ENCODE measurements at regions not wholly inside any gene's neighbourhood (a gene's known extent, or its start where the extent isn't known, plus 50 kb on each side); places are given as distances from the start of the nearest gene placed in this dataset.

- peak; percentile 91 for DNase-seq
Observed at GRCh38 chr2:20540587-20541293, 93.9 kb downstream of the RHOB start.

DNA sequence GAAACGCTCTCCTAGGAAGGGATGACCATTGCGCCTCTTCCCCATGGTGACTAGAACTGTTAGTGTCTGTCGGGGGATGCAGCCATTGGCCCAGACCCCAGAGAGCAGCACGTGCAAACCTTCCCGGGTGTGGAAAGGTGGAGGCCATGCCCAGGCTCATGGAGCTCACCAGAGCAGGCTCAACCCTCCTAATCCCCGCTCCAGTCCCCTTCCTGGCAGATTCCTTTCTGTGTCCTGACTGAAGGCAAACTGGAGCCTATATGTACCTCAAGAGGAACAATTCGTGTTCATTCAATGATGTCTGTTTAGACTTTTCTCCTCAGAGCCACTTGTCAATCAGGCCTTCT is 94.4 kb downstream of the RHOB start:
- no peak for DNase-seq

DNA sequence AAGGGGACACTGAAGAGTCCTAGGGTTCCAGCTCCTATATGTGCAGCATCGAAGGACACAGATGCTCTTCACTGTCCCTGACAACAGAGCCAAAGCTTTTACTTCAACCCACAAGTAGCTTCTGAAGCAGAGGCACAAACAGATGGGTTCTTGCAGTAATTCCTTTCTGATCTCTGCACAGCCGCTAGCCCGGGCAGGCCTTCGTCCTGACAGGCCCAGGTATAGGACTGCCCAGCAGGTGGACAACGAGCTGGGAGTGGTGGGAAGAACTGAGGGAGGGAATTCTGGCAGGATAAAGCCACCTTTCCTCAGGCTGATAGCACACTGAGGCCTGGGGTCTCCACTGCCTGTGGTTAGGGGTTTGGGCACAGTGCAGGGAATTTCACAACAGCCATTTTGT is 94.8 kb downstream of the RHOB start:
- no peak for DNase-seq

DNA sequence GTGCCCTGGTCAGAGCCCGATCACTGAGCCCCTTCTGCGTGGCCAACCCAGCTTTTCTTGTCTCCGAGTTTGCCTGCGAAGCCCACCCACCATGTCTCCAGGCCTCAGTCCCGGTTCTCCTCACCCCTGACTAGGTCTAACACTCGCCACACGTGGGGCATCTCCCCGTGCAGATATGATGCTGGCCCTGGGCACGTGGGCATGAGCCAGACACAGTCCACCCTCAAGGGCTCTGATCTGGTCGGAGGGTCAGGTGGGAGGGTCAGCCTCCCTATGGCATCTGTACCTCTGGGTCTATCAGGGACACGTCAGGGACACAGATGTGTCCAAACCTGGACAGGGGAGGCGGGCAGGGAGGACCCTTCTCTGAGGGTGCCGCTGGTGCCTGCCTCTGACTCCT is 95.4 kb downstream of the RHOB start:
- DNase-seq, result no peak

DNA sequence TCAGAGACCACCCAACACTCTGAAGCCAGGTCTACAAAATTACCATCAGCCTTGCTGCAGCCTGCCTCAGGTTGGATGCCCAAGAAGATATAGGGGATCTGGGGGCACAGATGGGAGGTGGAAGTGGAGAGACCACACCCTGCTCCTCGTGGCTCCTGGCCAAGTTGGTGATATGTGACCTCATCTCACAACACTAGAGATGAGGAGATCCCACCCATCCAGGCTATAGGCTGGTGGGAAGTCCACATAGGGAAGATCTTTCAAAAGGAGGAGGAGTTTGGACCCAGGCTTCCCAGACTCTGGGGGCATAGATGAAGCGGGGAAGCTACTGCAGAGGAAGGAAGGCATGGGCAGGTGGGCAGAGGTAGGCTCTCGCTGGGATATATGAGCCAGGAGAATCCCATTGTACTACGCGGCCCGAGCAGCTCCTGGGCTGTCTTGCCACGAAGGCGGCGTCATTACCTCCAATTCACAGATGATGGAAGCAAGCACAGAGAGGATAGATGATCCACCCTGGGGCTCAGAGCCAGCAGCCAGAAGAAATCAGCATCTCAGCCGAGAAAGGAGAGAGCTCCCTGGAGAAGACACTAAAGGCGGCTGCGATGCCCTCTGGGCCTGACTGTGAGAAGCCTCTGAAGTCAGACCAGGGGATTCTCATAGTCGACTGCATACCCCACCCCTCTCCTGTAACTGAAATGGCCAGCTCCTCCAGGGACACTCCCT is 96.0 kb downstream of the RHOB start:
- DNase-seq, result peak; percentile 68

GRCh38 chr2:20543469-20544152 is 96.7 kb downstream of the RHOB start:
- DNase-seq, result no peak

- DNase-seq, result peak; percentile 42
Observed at GRCh38 chr2:20544153-20544747, 97.4 kb downstream of the RHOB start.

DNA sequence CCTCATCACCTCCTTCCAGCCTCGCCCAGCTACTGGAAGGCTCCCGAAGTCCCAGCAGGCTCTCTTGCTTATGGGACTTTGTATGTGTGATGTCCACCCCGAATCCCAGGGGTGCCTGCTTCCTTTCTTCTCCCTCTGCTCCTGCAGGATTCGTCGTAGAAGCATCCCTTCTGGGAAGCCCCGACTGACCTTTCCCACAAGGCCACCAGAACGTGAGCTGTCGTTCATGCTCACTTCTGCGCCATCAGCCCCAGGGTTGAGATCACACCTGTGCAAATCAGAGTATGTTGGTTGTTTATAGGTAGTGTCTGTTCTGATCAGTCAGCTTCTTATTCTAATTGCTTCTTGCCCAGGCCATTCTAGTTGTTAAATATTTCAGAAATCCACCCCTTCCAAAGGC is 101.8 kb downstream of the HS1BP3 start:
- DNase-seq, result no peak

GRCh38 chr2:20549691-20550348 is 101.1 kb downstream of the HS1BP3 start:
- no peak for DNase-seq

GRCh38 chr2:20551260-20551944 is 99.5 kb downstream of the HS1BP3 start:
- DNase-seq, result peak; percentile 67

DNA sequence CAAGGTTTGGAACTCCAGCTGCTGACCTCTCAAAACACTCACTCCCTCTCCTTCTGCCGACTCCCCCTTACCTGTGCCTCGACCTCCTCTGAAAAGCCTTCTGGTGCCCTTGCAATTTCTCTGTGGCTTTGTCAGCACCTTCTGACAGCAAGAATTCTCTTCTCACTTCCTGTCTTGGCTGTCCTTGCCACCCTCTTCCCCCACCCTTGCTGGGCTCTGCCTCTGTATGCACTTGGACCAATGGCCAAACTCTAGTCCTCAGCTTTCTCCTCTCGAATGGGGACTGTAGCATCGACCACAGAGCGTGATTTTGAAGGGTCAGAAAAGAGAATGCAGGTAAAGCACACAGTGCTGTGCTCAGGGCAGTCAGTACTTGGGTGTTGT is 99.0 kb downstream of the HS1BP3 start:
- DNase-seq, result no peak

DNA sequence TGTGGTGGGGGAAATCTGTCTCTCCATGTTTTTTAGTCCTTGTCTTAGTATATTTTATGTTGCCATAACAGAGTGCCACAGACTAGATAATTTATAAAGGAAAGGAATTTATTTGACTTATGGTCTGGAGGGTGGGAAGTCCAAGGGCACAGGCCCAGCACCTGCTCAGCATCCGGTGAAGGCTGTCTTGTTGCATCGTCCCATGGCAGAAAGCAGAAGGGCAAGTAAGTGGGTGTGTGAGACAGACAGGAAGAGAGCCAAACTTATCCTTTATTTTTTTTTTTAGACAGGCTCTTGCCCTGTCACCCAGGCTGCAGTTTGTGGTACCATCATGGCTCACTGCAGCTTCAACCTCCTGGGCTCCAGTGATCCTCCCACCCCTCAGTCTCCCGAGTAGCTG is 98.1 kb downstream of the HS1BP3 start:
- no peak for DNase-seq

DNA sequence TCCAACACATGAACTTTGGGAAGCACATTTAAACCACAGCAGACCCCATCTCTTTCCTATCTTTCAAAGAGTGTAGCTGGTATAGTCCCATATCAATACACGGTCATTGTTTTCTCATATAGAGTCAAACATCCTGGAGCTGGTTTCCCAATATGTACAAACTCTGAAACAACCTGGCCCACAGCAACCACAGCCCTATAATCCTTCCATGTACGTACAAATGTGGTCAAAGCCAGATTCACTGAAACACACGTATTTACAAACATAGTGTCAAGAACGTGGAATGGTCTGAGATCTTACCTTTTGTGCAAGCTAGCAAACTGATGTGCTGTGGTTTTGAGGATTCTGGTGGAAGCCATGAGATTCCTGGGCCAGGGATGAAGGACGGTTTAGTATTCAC is 97.3 kb downstream of the HS1BP3 start:
- DNase-seq, result no peak

DNA sequence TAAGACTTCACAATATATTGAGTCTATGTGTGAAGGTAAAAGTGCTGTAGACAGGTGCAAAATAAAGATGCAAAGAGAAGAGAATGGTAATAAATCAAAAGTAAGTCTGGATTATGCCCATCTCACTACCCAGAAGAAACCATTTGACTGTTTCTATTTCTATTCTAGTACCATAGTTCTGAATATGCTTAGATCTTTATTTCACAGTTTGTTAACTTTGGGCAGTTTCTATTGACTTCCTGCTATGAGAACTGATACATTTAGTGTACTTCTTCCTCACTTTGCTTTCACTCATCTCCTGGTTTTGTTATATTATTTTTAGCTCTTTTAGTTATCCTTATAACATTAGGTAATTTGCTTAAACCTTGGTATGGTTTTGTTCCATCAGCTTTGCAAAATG is 94.9 kb downstream of the HS1BP3 start:
- no peak for DNase-seq

GRCh38 chr2:20556756-20557155 is 94.1 kb downstream of the HS1BP3 start:
- DNase-seq, result no peak

DNA sequence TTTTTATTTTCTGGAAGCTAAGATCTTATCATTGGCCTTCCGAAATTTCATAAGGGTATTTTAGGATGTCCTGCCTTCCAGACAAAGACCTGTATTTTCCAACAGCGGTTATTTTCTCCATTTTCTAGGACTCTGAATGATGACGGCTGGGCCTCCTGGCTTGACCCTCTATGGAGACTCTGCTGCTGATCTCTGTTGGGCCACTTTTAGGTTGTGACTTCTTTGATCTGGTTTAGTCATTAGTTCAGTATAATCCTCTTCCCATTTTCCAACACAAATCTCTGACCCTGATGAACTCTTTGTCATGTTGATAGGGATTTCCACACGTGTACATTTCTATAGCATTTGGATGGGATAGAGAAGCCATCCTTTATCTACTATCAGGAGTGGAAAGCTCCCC is 93.7 kb downstream of the HS1BP3 start:
- no peak for DNase-seq

DNA sequence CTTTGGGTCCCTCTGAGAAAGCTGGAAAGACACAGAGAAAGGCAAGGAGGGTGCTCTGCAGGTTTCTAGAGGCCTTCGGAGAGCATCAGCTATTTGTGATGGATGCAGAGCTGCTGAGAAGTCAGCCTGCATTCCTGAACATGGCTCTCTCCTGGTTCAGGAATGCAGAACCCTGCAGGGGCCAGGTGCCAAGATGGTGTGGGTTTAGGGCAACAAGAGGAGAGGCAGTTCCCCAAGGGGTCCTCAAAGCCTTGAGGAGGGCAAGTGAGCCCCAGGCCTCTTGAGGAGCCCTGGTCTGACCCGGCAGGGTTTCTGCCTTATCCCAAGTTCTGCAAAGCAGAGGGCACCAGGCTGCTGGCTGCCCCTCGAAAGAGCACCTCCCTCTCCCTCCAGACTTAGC is 93.3 kb downstream of the HS1BP3 start:
- no peak for DNase-seq

DNA sequence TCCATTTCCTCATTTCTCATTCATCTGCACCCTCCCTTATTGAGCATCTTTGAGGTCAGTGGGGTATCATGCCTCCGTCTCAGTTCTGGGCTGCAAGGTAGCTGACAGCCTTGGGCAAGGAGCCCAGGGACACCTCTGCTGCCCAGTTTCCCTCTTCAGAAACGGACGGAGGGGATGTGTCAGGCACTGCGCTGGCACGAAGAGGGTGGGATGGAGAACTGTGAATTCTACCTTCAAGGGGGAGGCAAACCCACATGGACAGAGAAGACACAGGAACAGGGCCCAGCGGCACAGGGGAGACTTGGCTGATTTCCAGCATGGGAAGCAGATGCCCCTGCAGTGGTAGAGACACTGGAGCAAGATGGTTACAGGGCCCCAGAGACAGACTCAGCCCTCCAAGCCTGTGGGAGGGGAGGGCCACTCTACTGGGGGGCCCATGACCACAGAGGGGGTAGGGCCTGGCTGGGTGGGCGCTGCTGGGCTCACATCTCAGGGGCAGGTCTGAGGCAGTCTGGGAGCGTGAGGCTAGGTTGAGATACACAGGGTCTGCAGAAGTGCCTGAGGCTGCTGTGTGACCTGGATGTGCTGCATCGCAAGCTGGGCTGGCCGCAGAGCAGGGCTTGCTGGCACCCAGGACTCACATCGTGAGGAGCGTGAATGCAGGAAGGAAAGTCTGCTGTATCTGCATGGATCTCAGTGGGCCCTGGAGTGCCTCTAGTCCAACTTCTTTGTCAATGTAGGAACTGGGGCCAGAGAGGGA is 92.3 kb downstream of the HS1BP3 start:
- DNase-seq, result peak; percentile 35

DNA sequence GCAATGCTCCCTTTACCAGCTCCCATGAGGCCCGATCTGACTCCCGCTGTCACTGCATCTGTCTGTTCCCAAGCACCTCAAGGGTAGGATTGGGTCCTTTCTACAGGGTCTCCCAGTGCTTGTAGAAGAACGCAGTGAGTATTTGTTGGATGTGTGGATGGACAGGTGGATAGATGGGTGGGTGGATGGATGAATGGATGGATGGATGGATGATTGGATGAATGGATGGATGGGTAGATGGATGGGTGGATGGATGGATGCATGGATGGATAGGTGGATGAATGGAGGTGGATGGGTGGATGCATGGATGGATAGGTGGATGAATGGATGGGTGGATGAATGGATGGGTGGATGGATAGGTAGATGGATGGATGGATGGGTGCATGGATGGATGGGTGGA is 91.6 kb downstream of the HS1BP3 start:
- no peak for DNase-seq

- no peak for DNase-seq
Observed at GRCh38 chr2:20560011-20560410, 90.9 kb downstream of the HS1BP3 start.

GRCh38 chr2:20560891-20561636 is 89.8 kb downstream of the HS1BP3 start:
- peak; percentile 61 for DNase-seq
